Stomach (tissue), 4 donors: ENCODE measurements at regions not wholly inside any gene's neighbourhood (a gene's known extent, or its start where the extent isn't known, plus 50 kb on each side); places are given as distances from the start of the nearest gene placed in this dataset.

Experiments
- POLR2AphosphoS5 ChIP-seq, 3 donors: sonication (generic); formaldehyde crosslinking; IDR thresholded peaks; one replicate each; pipeline ENCODE4 v1.6.1; 2016; ENCODE audit warnings: antibody characterized with exemption in 3 of 3
- TF ChIP-seq, protein P1 (sequence below), 7 experiments: fragments of 450-650 bp in 4 of 7; fragments of 200-600 bp in 3 of 7; sonication (generic) in 3 of 7; IDR thresholded peaks; one replicate each; pipeline ENCODE4 v1.5.1; 2016 to 2019; ENCODE audit warnings: antibody characterized with exemption in 7 of 7, control low read depth in 2 of 7, mild to moderate bottlenecking in 1 of 7

DNA sequence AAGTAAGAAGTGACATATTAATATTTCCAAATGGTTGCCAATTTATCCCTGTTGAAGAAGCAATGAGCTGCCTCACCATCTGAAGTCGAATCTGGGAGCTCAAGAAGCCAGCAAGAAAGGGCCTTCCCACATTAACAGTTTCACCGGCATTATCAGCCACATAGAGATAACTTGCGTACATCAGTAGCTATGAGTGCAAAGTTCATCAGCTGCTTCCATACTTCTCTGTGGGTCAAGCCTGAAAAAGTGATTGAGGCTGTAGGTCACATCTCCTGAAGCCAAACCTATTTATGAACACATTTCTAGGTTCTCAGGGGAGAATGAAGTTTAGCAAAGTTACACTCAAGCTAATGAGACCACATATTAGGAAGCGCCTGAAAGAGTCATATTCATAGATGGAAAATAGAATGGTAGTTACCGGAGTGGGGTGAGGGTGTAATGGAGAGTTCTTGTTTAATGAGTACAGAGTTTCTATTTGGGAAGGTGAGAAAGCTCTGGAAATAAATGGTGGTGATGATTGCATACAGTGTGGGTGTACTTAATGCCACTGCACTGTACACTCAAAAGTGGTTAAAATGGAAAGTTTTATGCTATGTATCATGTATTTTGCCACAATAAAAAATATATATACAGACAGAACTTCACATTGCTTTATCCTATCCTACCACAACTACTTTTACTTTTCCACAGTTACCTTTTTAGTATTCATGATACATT is 189.3 kb upstream of the SP4 start:
- TF ChIP-seq, protein P1, sequence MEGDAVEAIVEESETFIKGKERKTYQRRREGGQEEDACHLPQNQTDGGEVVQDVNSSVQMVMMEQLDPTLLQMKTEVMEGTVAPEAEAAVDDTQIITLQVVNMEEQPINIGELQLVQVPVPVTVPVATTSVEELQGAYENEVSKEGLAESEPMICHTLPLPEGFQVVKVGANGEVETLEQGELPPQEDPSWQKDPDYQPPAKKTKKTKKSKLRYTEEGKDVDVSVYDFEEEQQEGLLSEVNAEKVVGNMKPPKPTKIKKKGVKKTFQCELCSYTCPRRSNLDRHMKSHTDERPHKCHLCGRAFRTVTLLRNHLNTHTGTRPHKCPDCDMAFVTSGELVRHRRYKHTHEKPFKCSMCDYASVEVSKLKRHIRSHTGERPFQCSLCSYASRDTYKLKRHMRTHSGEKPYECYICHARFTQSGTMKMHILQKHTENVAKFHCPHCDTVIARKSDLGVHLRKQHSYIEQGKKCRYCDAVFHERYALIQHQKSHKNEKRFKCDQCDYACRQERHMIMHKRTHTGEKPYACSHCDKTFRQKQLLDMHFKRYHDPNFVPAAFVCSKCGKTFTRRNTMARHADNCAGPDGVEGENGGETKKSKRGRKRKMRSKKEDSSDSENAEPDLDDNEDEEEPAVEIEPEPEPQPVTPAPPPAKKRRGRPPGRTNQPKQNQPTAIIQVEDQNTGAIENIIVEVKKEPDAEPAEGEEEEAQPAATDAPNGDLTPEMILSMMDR (IDR thresholded peaks at IDR 0.05), result no peak
- TF ChIP-seq POLR2AphosphoS5 (IDR thresholded peaks at IDR 0.05), result no peak
